HepG2 (cell line): ENCODE measurements at regions not wholly inside any gene's neighbourhood (a gene's known extent, or its start where the extent isn't known, plus 50 kb on each side); places are given as distances from the start of the nearest gene placed in this dataset.
"Not testable (repeated sequence)": the region's sequence is repeated elsewhere in the genome, so short reads cannot be mapped to it uniquely, and the experiment has no call there.

Source experiments
- ATAC-seq: fragments of 200-7000 bp; cut with Tn5 transposase; 3 replicates; pipeline ENCODE4 v1.9.1; 2020; ENCODE audit warnings: mild to moderate bottlenecking, moderate library complexity
- BruUV-seq: library from RNA; stranded (reverse); fragments of 400-500 nt; replicated peaks from 2 replicates; lab custom pipeline; 2021; lab: Mats Ljungman, UMichigan
- CTCF ChIA-PET: fragments of 300-600 bp; formaldehyde crosslinking; extraction: SDS; loops from one replicate; lab custom pipeline; 2021; ENCODE audit warnings: low total read pairs, inconsistent platforms, low intra/inter-chr PET ratio; lab: Yijun Ruan, JAX
- POLR2A ChIA-PET: fragments of 350-600 bp; sonication (Branson Sonifier 250); formaldehyde crosslinking; loops from one replicate; lab custom pipeline; 2020; ENCODE audit warnings: antibody characterized with exemption, inconsistent platforms; lab: Yijun Ruan, JAX
- DNase-seq: peaks from one replicate; pipeline ENCODE4 v3.0.0-alpha.2; 2015; ENCODE audit warnings: low spot score
- FAIRE-seq: peaks from 3 replicates; lab custom pipeline; 2011; peaks lifted over from hg19 to GRCh38; lab: Jason Lieb, UNC
- H2AFZ ChIP-seq: one replicate; pipeline ENCODE4 v1.6.1; 2011; ENCODE audit warnings: low read length, inconsistent platforms
- H3K27ac ChIP-seq: fragments of 300-600 bp; 3 replicates; pipeline ENCODE4 v1.8.0; 2011; ENCODE audit warnings: mixed run types, mild to moderate bottlenecking, mixed read lengths, low read length, inconsistent platforms; ENCODE audit not compliant: insufficient read depth; ENCODE audit errors: extremely low read length
- H3K27me3 ChIP-seq, 2 experiments: fragments of 200-600 bp in 1 of 2; 2 replicates in 1 of 2; 3 replicates in 1 of 2; pipeline versions ENCODE4 v1.6.0 to v1.8.0; 2011; ENCODE audit warnings: low read length in 2 of 2, mild to moderate bottlenecking in 2 of 2, moderate library complexity in 2 of 2, inconsistent platforms in 1 of 2; ENCODE audit not compliant: insufficient read depth in 2 of 2, control insufficient read depth in 1 of 2
- H3K36me3 ChIP-seq, 2 experiments: fragments of 200-600 bp in 1 of 2; replicated peaks in 1 of 2; 2 replicates in 1 of 2; 3 replicates in 1 of 2; pipeline versions ENCODE4 v1.5.1 to v1.8.0; 2011; ENCODE audit warnings: low read length in 2 of 2, inconsistent platforms in 1 of 2; ENCODE audit not compliant: insufficient read depth in 2 of 2, control insufficient read depth in 1 of 2
- H3K4me1 ChIP-seq: 2 replicates; pipeline ENCODE4 v1.5.1; 2012; ENCODE audit warnings: low read length, inconsistent platforms; ENCODE audit not compliant: insufficient read depth
- H3K4me2 ChIP-seq: 2 replicates; pipeline ENCODE4 v1.6.0; 2011; ENCODE audit warnings: low read depth, low read length, inconsistent platforms
- H3K4me3 ChIP-seq, 3 experiments: fragments of 200-600 bp in 1 of 3; sonication (generic), shearing (Covaris generic) in 1 of 3; replicated peaks in 1 of 3; 2 replicates each; pipeline ENCODE4 v1.5.1; 2011 to 2016; ENCODE audit warnings: low read length in 3 of 3, inconsistent platforms in 2 of 3, low read depth in 2 of 3, mild to moderate bottlenecking in 2 of 3, control low read depth in 1 of 3, mixed read lengths in 1 of 3; ENCODE audit not compliant: insufficient read depth in 1 of 3
- H3K79me2 ChIP-seq: one replicate; pipeline ENCODE4 v1.6.1; 2011; ENCODE audit warnings: low read length, inconsistent platforms; ENCODE audit not compliant: insufficient read depth
- H3K9ac ChIP-seq: 2 replicates; pipeline ENCODE4 v1.6.0; 2011; ENCODE audit warnings: mild to moderate bottlenecking, low read depth, low read length, inconsistent platforms; ENCODE audit not compliant: insufficient read depth
- H3K9me3 ChIP-seq: 2 replicates; pipeline ENCODE4 v1.5.1; 2012; ENCODE audit warnings: mild to moderate bottlenecking, low read length
- H4K20me1 ChIP-seq: 2 replicates; pipeline ENCODE4 v1.6.0; 2011; ENCODE audit warnings: inconsistent platforms, mild to moderate bottlenecking, low read length, moderate library complexity; ENCODE audit not compliant: insufficient read depth
- ARNT ChIP-seq: fragments of 450-650 bp; IDR thresholded peaks from 2 replicates; pipeline ENCODE4 v1.6.1; 2017
- ELF3 ChIP-seq: IDR thresholded peaks from 2 replicates; pipeline ENCODE4 v1.6.1; 2016; ENCODE audit warnings: missing genetic modification reagents, missing compliant biosample characterization
- FOXA1 ChIP-seq, 2 experiments: fragments of 450-650 bp in 1 of 2; sonication (generic) in 1 of 2; formaldehyde crosslinking in 1 of 2; IDR thresholded peaks; 2 replicates each; pipeline versions ENCODE4 v1.4.0 to v1.6.1; 2016 to 2020; ENCODE audit warnings: missing genetic modification reagents in 1 of 2
- PTBP1 ChIP-seq: fragments of 200-400 bp; formaldehyde crosslinking; IDR thresholded peaks from 2 replicates; pipeline ENCODE4 v1.6.1; 2018; ENCODE audit warnings: low read length, low read depth; ENCODE audit not compliant: poor library complexity, severe bottlenecking
- SIX4 ChIP-seq: sonication (generic); formaldehyde crosslinking; IDR thresholded peaks from 2 replicates; pipeline ENCODE4 v1.4.0; 2020; ENCODE audit warnings: missing genetic modification reagents
- ZNF280D ChIP-seq: sonication (generic); formaldehyde crosslinking; IDR thresholded peaks from 2 replicates; pipeline ENCODE4 v1.5.1; 2020; ENCODE audit warnings: mild to moderate bottlenecking, missing genetic modification reagents
- ZNF441 ChIP-seq: sonication (generic); formaldehyde crosslinking; IDR thresholded peaks from 2 replicates; pipeline ENCODE4 v1.7.0; 2021; ENCODE audit warnings: missing genetic modification reagents, borderline replicate concordance
- ZNF549 ChIP-seq: sonication (generic); formaldehyde crosslinking; IDR thresholded peaks from 2 replicates; pipeline ENCODE4 v1.5.0; 2020; ENCODE audit warnings: missing genetic modification reagents
- ZNF749 ChIP-seq: sonication (generic); formaldehyde crosslinking; IDR thresholded peaks from 2 replicates; pipeline ENCODE4 v1.8.0; 2022; ENCODE audit warnings: mild to moderate bottlenecking, missing genetic modification reagents, moderate library complexity, borderline replicate concordance
- WGBS: methylation state at CpG from one replicate; pipeline ENCODE4 v1.1.6; 2017; ENCODE audit warnings: low lambda C conversion rate; 5-methylcytosine and 5-hydroxymethylcytosine counted together
- in situ Hi-C: cut with HindIII; loops from 2 replicates; pipeline ENCODE4 v1.10.0; 2017; ENCODE audit warnings: low pct_unique_long_range_greater_than_20kb; ENCODE audit not compliant: extremely low pct_ligation_motif_present
- intact Hi-C: fragments of 100-400 bp; cut with micrococcal nuclease; formaldehyde crosslinking; loops from one replicate; pipeline ENCODE4 v1.10.0; 2022; ENCODE audit not compliant: unreplicated experiment
- TF ChIP-seq, protein P1 (sequence below), 2 experiments: fragments of 450-650 bp in 1 of 2; sonication (generic) in 1 of 2; formaldehyde crosslinking; IDR thresholded peaks; 2 replicates each; pipeline versions ENCODE4 v1.5.0 to v1.8.0; 2020 to 2022; ENCODE audit warnings: mild to moderate bottlenecking in 1 of 2, missing genetic modification reagents in 1 of 2

DNA sequence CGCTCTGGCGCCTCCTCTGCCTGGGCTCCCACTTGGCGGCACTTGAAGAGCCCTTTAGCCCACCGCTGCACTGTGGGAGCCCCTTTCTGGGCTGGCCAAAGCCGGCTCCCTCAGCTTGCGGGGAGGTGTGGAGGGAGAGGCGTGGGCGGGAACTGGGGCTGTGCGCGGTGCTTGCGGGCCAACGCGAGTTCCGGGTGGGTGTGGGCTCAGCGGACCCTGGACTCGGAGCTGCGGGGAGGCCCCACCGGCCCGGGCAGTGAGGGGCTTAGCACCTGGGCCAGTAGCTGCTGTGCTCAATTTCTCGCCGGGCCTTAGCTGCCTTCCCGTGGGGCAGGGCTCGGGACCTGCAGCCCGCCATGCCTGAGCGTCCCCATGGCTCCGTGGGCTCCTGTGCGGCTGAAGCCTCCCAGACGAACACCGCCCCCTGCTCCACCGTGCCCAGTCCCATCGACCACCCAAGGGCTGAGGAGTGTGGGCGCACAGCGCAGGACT is 216.2 kb downstream of the FGFR2 start:
- POLR2A ChIA-PET, result not testable (repeated sequence)

DNA sequence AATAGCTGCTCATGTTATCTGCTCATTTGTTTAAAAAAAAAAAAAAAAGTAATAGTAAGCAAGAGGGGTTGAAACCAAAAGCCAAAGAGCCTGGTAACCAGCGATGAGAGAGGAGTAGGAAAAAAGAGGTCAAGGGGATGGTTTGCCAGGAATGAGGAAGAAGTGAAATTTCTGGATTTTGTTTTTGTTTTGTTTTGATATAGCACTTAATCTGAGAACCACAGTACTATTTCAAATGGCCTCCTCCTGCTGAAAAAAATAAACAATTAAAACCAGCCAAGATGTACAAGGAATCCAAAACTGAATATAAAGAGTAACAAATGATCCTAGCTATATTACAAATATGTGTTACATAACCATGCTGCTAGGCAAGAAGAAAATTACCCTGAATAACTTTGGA is 213.1 kb downstream of the FGFR2 start:
- H3K4me1 ChIP-seq, result no peaks in the 10 kb centered on the region
- intact Hi-C loops, result no loop called here
- H3K9me3 ChIP-seq, result no peaks in the 10 kb centered on the region
- no peaks in the 10 kb centered on the region for H4K20me1 ChIP-seq
- ChIA-PET CTCF (no interaction called here), POLR2A (no interaction called here)
- no peaks in the 10 kb centered on the region for H3K36me3 ChIP-seq
- no peak overlapping the region for H3K4me2 ChIP-seq
- TF ChIP-seq ELF3 (CRISPR knock-in tag) (no peak), ZNF441 (CRISPR knock-in tag) (no peak), ZNF549 (no peak), ZNF280D (no peak), ZNF749 (CRISPR knock-in tag) (no peak), FOXA1 (IDR thresholded peaks at IDR 0.05) (no peak), FOXA1 (CRISPR knock-in tag; IDR thresholded peaks at IDR 0.05) (no peak), SIX4 (CRISPR knock-in tag) (no peak), ARNT (no peak), PTBP1 (no peak)
- TF ChIP-seq, protein P1, sequence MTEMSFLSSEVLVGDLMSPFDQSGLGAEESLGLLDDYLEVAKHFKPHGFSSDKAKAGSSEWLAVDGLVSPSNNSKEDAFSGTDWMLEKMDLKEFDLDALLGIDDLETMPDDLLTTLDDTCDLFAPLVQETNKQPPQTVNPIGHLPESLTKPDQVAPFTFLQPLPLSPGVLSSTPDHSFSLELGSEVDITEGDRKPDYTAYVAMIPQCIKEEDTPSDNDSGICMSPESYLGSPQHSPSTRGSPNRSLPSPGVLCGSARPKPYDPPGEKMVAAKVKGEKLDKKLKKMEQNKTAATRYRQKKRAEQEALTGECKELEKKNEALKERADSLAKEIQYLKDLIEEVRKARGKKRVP (CRISPR knock-in tag; IDR thresholded peaks at IDR 0.05), result no peak
- BruUV-seq, result no TSS peak
- no peaks in the 10 kb centered on the region for H3K79me2 ChIP-seq
- 86% methylated on average over 1 of the region's 1 CpG for WGBS
- no peaks in the 10 kb centered on the region; a peak in 1 of 5 replicates for H3K27me3 ChIP-seq
- no peak for DNase-seq
- no peak overlapping the region for H3K27ac ChIP-seq
- H2AFZ ChIP-seq, result no peak overlapping the region
- H3K9ac ChIP-seq, result no peak overlapping the region
- no peak for ATAC-seq
- in situ Hi-C loops, result no loop called here
- no peak overlapping the region for H3K4me3 ChIP-seq
- FAIRE-seq, result no peak

More for the DNA sequence above, 216.2 kb downstream of the FGFR2 start:
- FAIRE-seq, intact Hi-C loops, BruUV-seq, CTCF ChIA-PET, H4K20me1 ChIP-seq, H3K4me1 ChIP-seq, H3K79me2 ChIP-seq, DNase-seq, H3K4me2 ChIP-seq, H3K9ac ChIP-seq, H2AFZ ChIP-seq, H3K27me3 ChIP-seq, in situ Hi-C loops, H3K9me3 ChIP-seq, H3K36me3 ChIP-seq, H3K4me3 ChIP-seq, ATAC-seq, H3K27ac ChIP-seq: not testable (repeated sequence)
- 89% methylated on average over 4 of the region's 33 CpGs for WGBS
